Large intestine (tissue), 3 donors: ENCODE measurements at regions not wholly inside any gene's neighbourhood (a gene's known extent, or its start where the extent isn't known, plus 50 kb on each side); places are given as distances from the start of the nearest gene placed in this dataset.

Experiments
- DNase-seq, 2 donors: peaks; one replicate each; pipeline versions ENCODE4 v3.0.0 to v3.0.0-alpha.2; 2013
- H3K27ac ChIP-seq: one replicate; pipeline ENCODE4 v1.5.1; 2013; ENCODE audit warnings: low read length
- H3K27me3 ChIP-seq: 2 replicates; pipeline ENCODE4 v1.6.1; 2013; ENCODE audit warnings: low read length; ENCODE audit not compliant: control insufficient read depth, insufficient read depth
- H3K36me3 ChIP-seq: 2 replicates; pipeline ENCODE4 v1.6.1; 2013; ENCODE audit warnings: low read length; ENCODE audit not compliant: control insufficient read depth, insufficient read depth
- H3K4me1 ChIP-seq: one replicate; pipeline ENCODE4 v1.6.1; 2013; ENCODE audit warnings: low read length; ENCODE audit not compliant: control insufficient read depth, insufficient read depth
- H3K4me3 ChIP-seq: one replicate; pipeline ENCODE4 v1.5.1; 2013; ENCODE audit warnings: low read length
- H3K9me3 ChIP-seq: one replicate; pipeline ENCODE4 v1.6.1; 2013; ENCODE audit warnings: mild to moderate bottlenecking, low read depth, low read length, moderate library complexity; ENCODE audit not compliant: control insufficient read depth
- WGBS: methylation state at CpG from one replicate; pipeline ENCODE4 v1.1.5; 2013; ENCODE audit warnings: low lambda C conversion rate; ENCODE audit not compliant: insufficient coverage; 5-methylcytosine and 5-hydroxymethylcytosine counted together

- no peaks in the 10 kb centered on the region for H3K27me3 ChIP-seq
- WGBS, result 83% methylated on average over 1 of the region's 2 CpGs
- no peak overlapping the region for H3K4me3 ChIP-seq
- no peaks in the 10 kb centered on the region for H3K4me1 ChIP-seq
- peaks cover 3% of the 10 kb centered on the region for H3K9me3 ChIP-seq
- no peak overlapping the region for H3K27ac ChIP-seq
- no peak for DNase-seq
- no peaks in the 10 kb centered on the region for H3K36me3 ChIP-seq
Observed at GRCh38 chr4:43089730-43090129, 197.2 kb downstream of the GRXCR1 start.

- no CpG with 5 or more reads among the region's 2 CpGs for WGBS
Observed at GRCh38 chr4:43103048-43103447, 210.5 kb downstream of the GRXCR1 start.

GRCh38 chr4:43112139-43112538 is 219.6 kb downstream of the GRXCR1 start:
- Histone ChIP-seq H3K36me3 (no peaks in the 10 kb centered on the region), H3K27ac (no peak overlapping the region), H3K27me3 (no peaks in the 10 kb centered on the region), H3K4me1 (no peaks in the 10 kb centered on the region), H3K4me3 (no peak overlapping the region), H3K9me3 (no peaks in the 10 kb centered on the region)
- no peak for DNase-seq
- WGBS, result no CpG with 5 or more reads among the region's 1 CpG

More at GRCh38 chr4:43103048-43103447, 210.5 kb downstream of the GRXCR1 start:
- Histone ChIP-seq H3K36me3 (no peaks in the 10 kb centered on the region), H3K27ac (no peak overlapping the region), H3K4me3 (no peak overlapping the region), H3K27me3 (no peaks in the 10 kb centered on the region), H3K4me1 (no peaks in the 10 kb centered on the region), H3K9me3 (no peaks in the 10 kb centered on the region)
- DNase-seq, result no peak

GRCh38 chr4:43113196-43113595 is 220.7 kb downstream of the GRXCR1 start:
- DNase-seq, result no peak
- H3K4me3 ChIP-seq, result no peak overlapping the region
- no peaks in the 10 kb centered on the region for H3K27me3 ChIP-seq
- no CpG with 5 or more reads among the region's 3 CpGs for WGBS
- H3K9me3 ChIP-seq, result no peaks in the 10 kb centered on the region
- H3K27ac ChIP-seq, result no peak overlapping the region
- H3K4me1 ChIP-seq, result no peaks in the 10 kb centered on the region
- H3K36me3 ChIP-seq, result no peaks in the 10 kb centered on the region

- DNase-seq, result no peak
- H3K4me3 ChIP-seq, result no peak overlapping the region
Observed at GRCh38 chr4:43126595-43126994, 234.1 kb downstream of the GRXCR1 start.

GRCh38 chr4:43130228-43131021 is 237.9 kb downstream of the GRXCR1 start:
- no peaks in the 10 kb centered on the region for H3K27me3 ChIP-seq
- DNase-seq, result no peak
- H3K4me1 ChIP-seq, result no peaks in the 10 kb centered on the region
- no peak overlapping the region for H3K4me3 ChIP-seq
- H3K36me3 ChIP-seq, result no peaks in the 10 kb centered on the region
- no peaks in the 10 kb centered on the region for H3K9me3 ChIP-seq
- H3K27ac ChIP-seq, result no peak overlapping the region
- WGBS, result 88% methylated on average over 3 of the region's 11 CpGs

More at GRCh38 chr4:43126595-43126994, 234.1 kb downstream of the GRXCR1 start:
- no peaks in the 10 kb centered on the region for H3K4me1 ChIP-seq
- H3K9me3 ChIP-seq, result no peaks in the 10 kb centered on the region
- no peaks in the 10 kb centered on the region for H3K36me3 ChIP-seq
- no peak overlapping the region for H3K27ac ChIP-seq
- no peaks in the 10 kb centered on the region for H3K27me3 ChIP-seq

- no peaks in the 10 kb centered on the region for H3K27me3 ChIP-seq
- H3K36me3 ChIP-seq, result no peaks in the 10 kb centered on the region
- no peaks in the 10 kb centered on the region for H3K4me1 ChIP-seq
- H3K9me3 ChIP-seq, result no peaks in the 10 kb centered on the region
- H3K27ac ChIP-seq, result no peak overlapping the region
- H3K4me3 ChIP-seq, result no peak overlapping the region
- DNase-seq, result peak; percentile 2 to 26
- WGBS, result no CpG with 5 or more reads among the region's 11 CpGs
Observed at GRCh38 chr4:43132010-43132582, 239.6 kb downstream of the GRXCR1 start.

- H3K27ac ChIP-seq, result no peak overlapping the region
- no peaks in the 10 kb centered on the region for H3K27me3 ChIP-seq
- H3K4me3 ChIP-seq, result no peak overlapping the region
- WGBS, result 83% methylated on average over 2 of the region's 6 CpGs
- no peaks in the 10 kb centered on the region for H3K9me3 ChIP-seq
- no peaks in the 10 kb centered on the region for H3K4me1 ChIP-seq
- DNase-seq, result no peak
- no peaks in the 10 kb centered on the region for H3K36me3 ChIP-seq
Observed at GRCh38 chr4:43133566-43133965, 241.1 kb downstream of the GRXCR1 start.

- 75% methylated on average over 1 of the region's 1 CpG for WGBS
- no peak for DNase-seq
- Histone ChIP-seq H3K4me3 (no peak overlapping the region), H3K27ac (no peak overlapping the region), H3K4me1 (no peaks in the 10 kb centered on the region), H3K36me3 (no peaks in the 10 kb centered on the region), H3K27me3 (no peaks in the 10 kb centered on the region), H3K9me3 (no peaks in the 10 kb centered on the region)
Observed at GRCh38 chr4:43136752-43137151, 244.2 kb downstream of the GRXCR1 start.

GRCh38 chr4:43146198-43146597 is 253.7 kb downstream of the GRXCR1 start:
- Histone ChIP-seq H3K36me3 (no peaks in the 10 kb centered on the region), H3K27me3 (no peaks in the 10 kb centered on the region), H3K4me3 (no peak overlapping the region), H3K9me3 (no peaks in the 10 kb centered on the region), H3K4me1 (no peaks in the 10 kb centered on the region), H3K27ac (no peak overlapping the region)
- DNase-seq, result no peak
- 63% methylated on average over 1 of the region's 3 CpGs for WGBS

- H3K36me3 ChIP-seq, result no peaks in the 10 kb centered on the region
- no peak overlapping the region for H3K4me3 ChIP-seq
- DNase-seq, result no peak
- 80% methylated on average over 1 of the region's 2 CpGs for WGBS
- no peak overlapping the region for H3K27ac ChIP-seq
- H3K27me3 ChIP-seq, result no peaks in the 10 kb centered on the region
- no peaks in the 10 kb centered on the region for H3K9me3 ChIP-seq
- no peaks in the 10 kb centered on the region for H3K4me1 ChIP-seq
Observed at GRCh38 chr4:43148481-43148880, 256.0 kb downstream of the GRXCR1 start.
